Adrenal gland (tissue), 5 donors: ENCODE measurements at regions not wholly inside any gene's neighbourhood (a gene's known extent, or its start where the extent isn't known, plus 50 kb on each side); places are given as distances from the start of the nearest gene placed in this dataset.

Experiments
- CTCF ChIP-seq, 6 experiments: fragments of 450-650 bp in 4 of 6; fragments of 200-600 bp in 2 of 6; sonication (generic) in 1 of 6; IDR thresholded peaks; 1 replicate in 5 of 6; 2 replicates in 1 of 6; pipeline versions ENCODE4 v1.5.1 to v1.8.0; 2016 to 2021; ENCODE audit warnings: antibody characterized with exemption in 6 of 6, mild to moderate bottlenecking in 2 of 6, moderate library complexity in 1 of 6
- POLR2A ChIP-seq, 2 donors: fragments of 450-650 bp; IDR thresholded peaks; one replicate each; pipeline ENCODE4 v1.6.1; 2017; ENCODE audit warnings: antibody characterized with exemption in 2 of 2, mild to moderate bottlenecking in 2 of 2, moderate library complexity in 1 of 2
- donor health status: DM: no; HTN: no; CAD: no.

- TF ChIP-seq POLR2A (IDR thresholded peaks at IDR 0.05) (no peak), CTCF (IDR thresholded peaks at IDR 0.05) (no peak)
Measured at GRCh38 chr11:28649922-28650321, 541.7 kb downstream of the METTL15 start.
